HG03139 (cell line): ENCODE measurements at regions not wholly inside any gene's neighbourhood (a gene's known extent, or its start where the extent isn't known, plus 50 kb on each side); places are given as distances from the start of the nearest gene placed in this dataset.

Experiments
- ATAC-seq: cut with Tn5 transposase; IDR thresholded peaks from one replicate; pipeline ENCODE4 v1.9.1; 2021; ENCODE audit not compliant: unreplicated experiment

- ATAC-seq: no peak
Measured at GRCh38 chr12:42976122-42976521, 386.6 kb upstream of the PRICKLE1 start.

- ATAC-seq: no peak
Measured at GRCh38 chr12:42969355-42969754, 379.8 kb upstream of the PRICKLE1 start.

GRCh38 chr12:42968426-42968825 is 378.9 kb upstream of the PRICKLE1 start:
- no peak for ATAC-seq

- no peak for ATAC-seq
Measured at GRCh38 chr12:42967850-42968249, 378.3 kb upstream of the PRICKLE1 start.

GRCh38 chr12:42963988-42964387 is 374.4 kb upstream of the PRICKLE1 start:
- no peak for ATAC-seq

- no peak for ATAC-seq
Measured at GRCh38 chr12:42962384-42962783, 372.8 kb upstream of the PRICKLE1 start.

GRCh38 chr12:42961395-42961794 is 371.8 kb upstream of the PRICKLE1 start:
- ATAC-seq: no peak

GRCh38 chr12:42960087-42960527 is 370.6 kb upstream of the PRICKLE1 start:
- no peak for ATAC-seq

GRCh38 chr12:42958291-42958674 is 368.7 kb upstream of the PRICKLE1 start:
- no peak for ATAC-seq

GRCh38 chr12:42957561-42958290 is 368.2 kb upstream of the PRICKLE1 start:
- ATAC-seq: no peak

GRCh38 chr12:42957136-42957535 is 367.6 kb upstream of the PRICKLE1 start:
- ATAC-seq: no peak

- no peak for ATAC-seq
Measured at GRCh38 chr12:42953021-42953420, 363.5 kb upstream of the PRICKLE1 start.

GRCh38 chr12:42946871-42947381 is 357.4 kb upstream of the PRICKLE1 start:
- no peak for ATAC-seq

- ATAC-seq: no peak
Measured at GRCh38 chr12:42945927-42946326, 356.4 kb upstream of the PRICKLE1 start.

- no peak for ATAC-seq
Measured at GRCh38 chr12:42944516-42944915, 355.0 kb upstream of the PRICKLE1 start.

GRCh38 chr12:42936991-42937390 is 347.4 kb upstream of the PRICKLE1 start:
- ATAC-seq: no peak

- no peak for ATAC-seq
Measured at GRCh38 chr12:42936260-42936659, 346.7 kb upstream of the PRICKLE1 start.

- no peak for ATAC-seq
Measured at GRCh38 chr12:42935756-42936155, 346.2 kb upstream of the PRICKLE1 start.

- no peak for ATAC-seq
Measured at GRCh38 chr12:42935090-42935489, 345.5 kb upstream of the PRICKLE1 start.

- ATAC-seq: no peak
Measured at GRCh38 chr12:42933461-42934081, 344.0 kb upstream of the PRICKLE1 start.

- no peak for ATAC-seq
Measured at GRCh38 chr12:42932936-42933335, 343.4 kb upstream of the PRICKLE1 start.

GRCh38 chr12:42926232-42926631 is 336.7 kb upstream of the PRICKLE1 start:
- no peak for ATAC-seq
